GM21723 (cell line): ENCODE measurements at regions not wholly inside any gene's neighbourhood (a gene's known extent, or its start where the extent isn't known, plus 50 kb on each side); places are given as distances from the start of the nearest gene placed in this dataset.
"Not testable (repeated sequence)": the region's sequence is repeated elsewhere in the genome, so short reads cannot be mapped to it uniquely, and the experiment has no call there.

Experiments used
- ATAC-seq: cut with Tn5 transposase; IDR thresholded peaks from one replicate; pipeline ENCODE4 v1.9.1; 2021; ENCODE audit warnings: mild to moderate bottlenecking, moderate library complexity; ENCODE audit not compliant: unreplicated experiment

DNA sequence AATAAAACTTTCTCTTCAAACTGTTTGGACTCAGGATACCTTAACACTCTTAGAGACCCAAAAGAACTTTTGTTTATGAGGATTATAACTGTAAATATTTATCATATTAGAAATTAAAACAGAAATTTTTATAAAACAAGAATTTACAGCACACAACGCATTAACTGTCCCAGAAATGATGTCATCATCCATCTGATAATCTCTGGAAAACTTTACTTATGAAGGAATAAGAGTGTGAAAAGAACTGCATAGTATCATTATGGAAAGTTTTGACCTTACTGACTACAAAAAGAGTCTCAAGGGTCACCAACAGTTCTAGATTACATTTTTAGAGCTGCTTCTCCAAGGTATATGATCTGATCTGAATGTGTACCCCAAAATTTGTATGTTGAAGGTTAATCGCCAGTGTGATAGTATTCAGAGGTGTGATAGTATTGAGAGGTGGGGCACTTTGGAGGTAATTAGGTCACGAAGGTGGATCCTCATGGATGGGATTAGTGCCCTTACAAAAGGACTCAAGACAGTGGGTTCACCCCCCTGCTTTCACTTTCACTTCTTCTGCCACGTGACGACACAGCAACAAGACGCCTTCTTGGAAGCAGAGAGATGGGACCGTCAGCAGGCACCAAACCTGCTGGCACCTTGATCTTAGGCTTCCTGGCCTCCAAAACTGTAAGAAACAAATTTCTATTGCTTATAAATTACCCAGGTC, 95.7 kb upstream of the NR5A2 start:
- no peak for ATAC-seq

DNA sequence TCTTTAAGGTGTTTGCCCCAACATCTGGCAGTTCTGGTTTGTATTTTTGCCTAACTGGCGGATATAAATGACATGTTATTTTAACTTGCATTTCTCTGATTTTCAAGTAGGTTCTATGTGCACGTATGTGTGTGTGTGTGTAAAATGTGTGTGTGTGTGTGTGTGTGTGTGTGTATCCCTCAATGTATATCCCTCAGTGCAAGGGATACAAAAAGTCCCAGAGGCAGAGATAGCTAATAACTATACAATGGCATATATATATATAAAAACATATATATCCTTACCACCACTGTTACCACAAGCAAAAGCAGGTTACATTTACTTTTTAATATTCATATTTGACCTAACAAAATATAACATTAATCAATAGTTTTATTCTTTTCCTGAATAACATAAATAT, 95.0 kb upstream of the NR5A2 start:
- ATAC-seq: no peak

DNA sequence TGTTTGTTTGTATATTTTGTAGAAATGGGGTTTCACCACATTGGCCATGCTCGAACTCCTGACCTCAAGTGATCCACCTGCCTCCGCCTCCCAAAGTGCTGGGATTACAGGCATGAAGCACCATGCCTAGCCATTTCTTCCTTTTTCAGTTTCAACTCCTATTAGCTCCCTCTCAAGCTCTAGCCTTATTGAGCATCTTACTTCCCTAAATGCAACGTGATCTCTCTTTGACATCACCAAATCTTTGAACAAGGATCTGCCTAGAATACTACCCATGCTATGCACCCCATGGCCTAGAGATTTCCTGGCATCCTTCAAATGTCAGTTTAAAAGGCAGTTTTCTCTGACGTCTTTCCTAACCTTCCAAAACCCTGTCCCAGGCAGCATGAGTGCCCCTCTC, 91.1 kb upstream of the NR5A2 start:
- ATAC-seq: no peak

DNA sequence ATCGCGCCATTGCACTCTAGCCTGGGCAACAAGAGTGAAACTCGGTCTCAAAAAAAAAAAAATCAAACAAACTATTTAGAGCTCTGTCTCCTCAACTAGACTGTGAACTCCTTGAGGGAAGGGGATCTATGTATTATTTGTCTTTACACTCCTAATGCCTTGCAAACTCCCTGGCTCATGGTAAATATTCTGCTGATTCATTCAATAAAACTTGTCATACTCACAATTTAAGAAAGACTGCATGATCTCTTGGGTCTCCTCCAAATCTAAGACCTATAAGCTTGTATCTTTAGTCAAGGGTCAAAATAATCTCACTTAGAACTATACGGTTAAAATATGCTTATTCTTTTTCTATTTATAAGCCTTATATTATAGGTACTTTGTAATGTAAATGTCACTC, 90.3 kb upstream of the NR5A2 start:
- no peak for ATAC-seq

DNA sequence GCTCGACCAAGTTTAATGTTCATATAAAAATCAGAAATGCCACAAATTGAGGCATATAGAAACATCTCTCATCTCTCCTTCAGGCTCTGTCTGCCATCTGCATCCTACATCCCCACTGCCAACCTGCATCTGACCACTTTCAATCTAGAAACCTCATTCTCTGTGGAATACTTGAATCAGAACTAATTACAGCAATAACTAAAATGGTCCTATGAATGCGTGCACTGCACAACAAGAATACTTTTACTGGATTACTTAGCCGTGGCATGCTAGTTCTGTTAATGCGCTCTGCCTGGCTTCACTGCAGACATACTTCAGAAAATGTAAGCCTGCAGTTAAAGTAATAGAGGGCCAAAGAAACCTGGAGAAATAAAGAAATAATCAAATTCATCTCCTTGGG, 89.8 kb upstream of the NR5A2 start:
- no peak for ATAC-seq

GRCh38 chr1:199944986-199945385, 82.5 kb upstream of the NR5A2 start:
- no peak for ATAC-seq

DNA sequence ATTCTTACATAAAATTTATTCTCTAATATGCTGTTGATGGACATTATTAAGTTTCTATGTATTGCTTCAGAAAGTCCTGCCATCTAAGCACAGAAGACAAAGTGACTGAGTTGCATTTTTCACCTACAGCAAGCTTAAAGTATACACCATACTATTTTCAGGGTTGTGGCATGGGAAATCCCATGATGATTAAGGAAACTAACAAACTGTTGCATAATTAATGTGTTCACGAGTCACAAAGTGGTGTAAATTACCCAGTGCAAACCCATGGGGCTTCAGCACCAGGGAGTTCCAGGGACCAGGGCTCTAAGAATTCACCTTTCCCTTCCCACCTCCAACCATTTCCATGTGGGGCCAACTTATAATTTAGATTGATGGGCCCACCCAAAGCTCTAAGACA, 81.9 kb upstream of the NR5A2 start:
- ATAC-seq: no peak

DNA sequence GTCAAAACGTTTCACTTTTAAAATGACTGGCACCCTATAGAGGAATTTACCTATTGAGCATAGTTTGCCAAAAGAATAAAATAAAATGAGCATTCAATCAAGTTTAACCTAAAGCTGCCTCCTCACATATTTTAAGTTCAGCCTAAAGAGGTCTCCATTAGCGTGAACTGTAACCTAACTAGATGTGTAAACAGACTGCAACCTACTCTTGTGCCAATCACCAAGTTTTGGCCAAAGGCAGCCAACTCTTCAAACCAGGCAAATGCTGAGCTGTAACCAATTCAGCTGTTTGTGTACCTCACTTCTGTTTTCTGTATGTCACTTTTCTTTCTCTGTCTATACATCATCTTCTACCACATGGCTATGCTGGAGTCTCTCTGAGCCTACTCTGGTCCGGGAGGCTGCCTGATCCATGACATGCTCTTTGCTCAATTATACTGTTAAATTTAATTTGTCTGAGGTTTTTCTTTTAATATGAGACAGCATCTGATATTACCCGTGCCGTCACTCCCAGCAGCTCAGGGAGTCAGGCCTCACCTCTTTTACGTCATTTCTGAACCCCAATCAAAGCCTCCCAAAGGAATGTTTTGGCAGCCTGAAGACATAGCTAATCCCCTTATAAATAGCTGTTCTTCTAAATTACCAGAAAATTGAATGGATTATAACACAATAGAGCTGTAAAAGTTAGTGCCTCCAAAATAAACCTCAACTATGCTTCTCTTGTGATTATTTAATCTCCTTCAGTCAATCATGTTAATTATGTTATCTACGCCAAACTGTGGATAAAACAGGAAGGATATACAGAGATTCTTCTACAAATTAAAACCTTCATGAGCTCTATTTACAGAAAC, 81.0 kb upstream of the NR5A2 start:
- no peak for ATAC-seq

- ATAC-seq: no peak
Measured at GRCh38 chr1:199948587-199949280, 78.8 kb upstream of the NR5A2 start.

DNA sequence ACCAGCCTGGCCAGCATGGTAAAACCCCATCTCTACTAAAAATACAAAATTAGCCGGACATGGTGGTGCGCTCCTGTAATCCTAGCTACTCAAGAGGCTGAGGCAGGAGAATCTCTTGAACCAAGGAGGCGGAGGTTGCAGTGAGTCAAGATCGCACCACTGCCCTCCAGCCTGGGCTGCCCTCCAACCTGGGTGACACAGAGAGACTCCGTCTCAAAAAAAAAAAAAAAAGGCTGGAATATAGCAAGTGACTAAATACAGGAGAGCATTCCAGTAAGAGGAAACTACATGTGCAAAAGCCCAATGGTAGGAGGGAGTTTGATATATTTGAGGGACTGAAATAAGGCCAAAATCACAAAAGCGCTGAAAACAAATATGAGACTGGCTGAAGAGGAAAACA, 76.5 kb upstream of the NR5A2 start:
- not testable (repeated sequence) for ATAC-seq

DNA sequence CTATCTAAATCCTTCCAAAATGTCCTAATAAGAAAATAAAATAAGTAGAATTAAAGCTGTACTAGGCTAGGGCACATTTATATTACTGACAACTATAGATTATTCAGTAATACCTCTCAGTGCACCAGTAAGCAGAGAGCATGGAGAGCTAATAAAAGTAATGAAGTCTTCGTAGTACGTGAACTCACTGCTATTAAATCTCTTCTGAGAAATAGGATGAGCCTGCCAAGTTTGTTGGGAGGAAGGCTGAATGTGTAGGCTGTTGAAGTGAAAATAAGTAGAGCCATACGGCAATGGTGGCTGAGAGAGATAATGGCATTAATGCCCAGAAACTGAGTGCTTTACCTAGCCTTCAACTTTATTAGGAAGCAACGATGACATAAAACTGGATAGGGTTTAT, 73.9 kb upstream of the NR5A2 start:
- ATAC-seq: no peak

DNA sequence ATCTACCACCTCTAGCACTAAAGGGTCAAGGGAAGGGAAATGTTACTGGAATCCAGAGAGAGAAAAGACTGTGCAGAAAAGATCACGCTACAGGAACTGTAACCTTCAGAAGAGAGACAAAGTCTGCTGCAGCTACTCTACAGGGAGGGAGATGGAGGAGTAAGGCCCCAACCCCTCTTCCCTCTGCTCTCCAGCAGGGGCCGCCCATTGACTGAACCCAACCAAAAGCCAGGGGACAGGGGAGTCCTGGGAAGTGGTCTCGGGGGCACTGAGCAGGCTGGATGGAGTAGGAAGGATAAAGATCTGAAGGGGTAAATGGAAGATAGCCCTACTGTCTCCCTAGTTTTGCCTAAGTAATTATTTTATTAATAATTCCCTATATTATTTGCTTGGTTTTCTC, 72.8 kb upstream of the NR5A2 start:
- ATAC-seq: no peak

- no peak for ATAC-seq
Measured at GRCh38 chr1:199955235-199955634, 72.3 kb upstream of the NR5A2 start.

DNA sequence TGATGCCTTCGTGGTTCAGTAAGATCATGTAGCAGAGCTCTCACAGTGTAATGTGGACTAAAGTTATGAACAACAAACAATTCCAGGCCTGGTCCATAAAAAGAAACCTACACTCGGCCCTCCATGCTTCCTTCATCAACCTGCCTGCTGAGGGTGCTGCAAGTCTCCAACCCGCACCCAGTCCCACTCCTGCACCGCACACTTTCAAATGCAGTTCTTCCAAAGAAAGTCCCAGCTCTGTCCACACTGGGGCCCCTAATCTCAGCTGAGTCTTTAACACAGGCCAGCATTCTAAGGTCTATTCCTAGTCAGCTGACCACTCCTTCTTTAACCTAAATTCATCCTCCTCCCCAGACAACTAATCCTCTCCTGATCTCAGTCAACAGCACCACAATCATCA, 71.5 kb upstream of the NR5A2 start:
- no peak for ATAC-seq

DNA sequence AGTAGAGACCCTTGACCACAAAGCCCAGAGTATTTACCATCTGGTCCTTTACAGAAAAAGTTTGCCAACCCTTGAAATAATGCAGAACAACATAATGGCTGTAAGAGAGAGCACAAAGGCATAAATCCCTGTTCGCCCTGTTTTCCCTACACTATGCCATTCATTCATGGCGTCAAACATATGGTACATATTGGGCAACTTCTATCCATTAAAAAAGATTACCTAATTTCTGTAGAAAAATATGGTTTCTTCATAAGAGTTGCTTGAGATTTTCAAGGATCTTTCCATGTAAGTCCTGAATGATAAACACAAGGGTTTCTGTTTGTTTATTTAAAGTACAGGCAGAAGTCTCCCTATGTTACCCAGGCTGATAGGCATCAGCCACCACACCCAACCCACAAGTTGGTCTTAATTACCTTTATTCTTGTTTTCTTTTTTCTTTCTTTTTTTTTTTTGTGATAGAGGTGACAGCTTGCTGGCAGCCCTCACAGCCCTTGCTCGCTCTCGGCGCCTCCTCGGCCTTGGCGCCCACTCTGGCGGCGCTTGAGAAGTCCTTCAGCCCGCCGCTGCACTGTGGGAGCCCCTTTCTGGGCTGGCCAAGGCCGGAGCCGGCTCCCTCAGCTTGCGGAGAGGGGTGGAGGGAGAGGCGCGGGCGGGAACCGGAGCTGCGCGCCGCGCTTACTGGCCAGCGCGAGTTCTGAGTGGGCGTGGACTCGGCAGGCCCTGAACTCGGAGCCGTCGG, 68.3 kb upstream of the NR5A2 start:
- ATAC-seq: no peak

DNA sequence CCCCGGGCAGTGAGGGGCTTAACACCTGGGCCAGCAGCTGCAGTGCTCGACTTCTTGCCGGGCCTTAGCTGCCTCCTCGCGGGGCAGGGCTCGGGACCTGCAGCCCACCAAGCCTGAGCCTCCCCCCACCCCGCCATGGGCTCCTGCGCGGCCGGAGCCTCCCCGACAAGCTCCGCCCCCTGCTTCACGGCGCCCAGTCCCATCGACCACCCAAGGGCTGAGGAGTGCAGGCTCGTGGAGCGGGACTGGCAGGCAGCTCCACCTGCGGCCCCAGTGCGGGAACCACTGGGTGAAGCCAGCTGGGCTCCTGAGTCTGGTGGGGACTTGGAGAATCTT, 67.8 kb upstream of the NR5A2 start:
- no peak for ATAC-seq

GRCh38 chr1:199970125-199970524, 57.4 kb upstream of the NR5A2 start:
- no peak for ATAC-seq

DNA sequence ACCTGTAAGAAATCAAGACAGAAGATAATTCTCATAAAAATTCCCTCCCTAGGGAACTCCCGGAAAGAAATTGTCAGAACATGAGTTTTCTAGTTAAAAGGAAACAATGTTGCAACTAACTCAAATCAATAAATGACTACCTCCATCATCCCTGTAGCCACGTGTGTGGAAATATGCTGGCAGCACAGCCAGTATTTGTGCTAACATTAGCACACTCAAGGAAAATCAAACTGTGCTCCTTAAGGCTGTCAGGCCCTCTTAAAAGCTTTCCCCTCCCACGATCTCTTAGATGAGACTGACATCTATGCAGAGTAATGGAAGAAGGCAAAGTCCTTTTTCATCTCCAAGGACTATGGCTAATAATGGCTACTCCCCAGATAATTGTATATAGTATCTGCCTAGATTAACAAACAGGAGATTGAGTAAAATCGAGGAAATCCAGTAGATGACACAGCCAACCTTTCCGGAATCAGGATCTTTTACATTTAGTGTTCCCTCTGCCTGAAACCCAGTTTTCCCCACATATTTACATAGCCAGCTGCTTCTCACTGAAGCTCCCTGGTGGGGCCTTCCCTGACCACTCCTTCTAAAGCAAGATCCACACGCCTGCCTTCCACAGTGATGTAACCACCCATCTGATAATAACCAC, 50.9 kb upstream of the NR5A2 start:
- no peak for ATAC-seq
